ENCODE measurements at regions not wholly inside any gene's neighbourhood (a gene's known extent, or its start where the extent isn't known, plus 50 kb on each side); places are given as distances from the start of the nearest gene placed in this dataset.

- TF ChIP-seq EZH2 (IDR thresholded peaks at IDR 0.05; ENCODE audit: borderline replicate concordance, low read depth, low read length, severe bottlenecking) (no peak), CTCF (IDR thresholded peaks at IDR 0.05; ENCODE audit: borderline replicate concordance, extremely low read depth, low read length, poor library complexity, severe bottlenecking) (peak; percentile 21)
Measured at GRCh38 chr5:33297760-33298216, 143.0 kb upstream of the TARS1 start.
